HG02763 (cell line): ENCODE measurements at regions not wholly inside any gene's neighbourhood (a gene's known extent, or its start where the extent isn't known, plus 50 kb on each side); places are given as distances from the start of the nearest gene placed in this dataset.
"Not testable (repeated sequence)": the region's sequence is repeated elsewhere in the genome, so short reads cannot be mapped to it uniquely, and the experiment has no call there.

ENCODE experiments used
- ATAC-seq: cut with Tn5 transposase; IDR thresholded peaks from one replicate; pipeline ENCODE4 v1.9.1; 2021; ENCODE audit warnings: mild to moderate bottlenecking, moderate library complexity; ENCODE audit not compliant: unreplicated experiment

DNA sequence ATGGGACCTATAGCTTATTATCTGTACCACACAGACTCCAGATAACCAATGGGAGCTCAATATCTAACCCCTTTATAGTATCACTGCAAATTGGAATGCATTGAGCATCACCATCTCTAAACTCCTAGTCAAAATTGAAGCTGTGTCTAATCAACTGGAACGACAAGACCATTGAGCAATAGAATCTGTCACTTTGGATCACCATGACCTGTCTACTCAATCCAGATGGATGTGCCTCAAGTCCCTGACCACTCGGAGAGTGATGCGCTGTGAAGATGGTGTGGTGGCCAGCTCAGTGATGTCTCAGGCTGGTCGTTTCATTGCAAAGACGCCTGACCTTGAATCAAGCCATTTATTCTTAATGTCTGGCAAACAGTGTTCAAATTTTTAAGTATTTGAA lies 160.5 kb downstream of the SEMA6D start:
- ATAC-seq: no peak

- no peak for ATAC-seq
These were observed 168.6 kb downstream of the SEMA6D start for GRCh38 chr15:47885920-47886319.

DNA sequence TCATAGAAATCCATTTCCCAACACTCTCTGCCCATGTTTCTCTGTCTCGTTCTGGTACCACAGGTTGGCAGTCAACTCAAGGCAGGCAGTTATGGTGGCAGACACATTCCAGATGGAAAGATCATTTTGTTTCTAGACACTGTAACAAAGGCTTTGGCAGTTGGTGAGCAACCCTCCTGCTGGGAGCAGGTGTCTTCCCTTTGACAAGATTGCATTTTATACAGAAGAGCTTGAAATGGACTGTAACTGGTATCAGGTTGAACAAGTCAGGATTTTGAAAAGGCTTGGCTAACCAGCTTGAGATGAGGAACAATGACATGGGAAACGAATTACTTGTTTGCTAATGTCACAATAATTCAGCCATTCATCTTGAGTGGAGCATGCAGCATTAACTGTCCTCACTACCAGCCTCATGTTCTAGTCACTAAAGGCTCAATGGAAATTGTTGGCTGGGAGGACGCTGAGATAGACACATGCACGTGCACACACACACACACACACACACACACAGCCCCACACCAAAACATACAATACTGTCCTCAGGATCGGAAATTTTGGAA lies 170.0 kb downstream of the SEMA6D start:
- ATAC-seq: no peak

GRCh38 chr15:47888385-47889100 lies 171.2 kb downstream of the SEMA6D start:
- ATAC-seq: no peak

DNA sequence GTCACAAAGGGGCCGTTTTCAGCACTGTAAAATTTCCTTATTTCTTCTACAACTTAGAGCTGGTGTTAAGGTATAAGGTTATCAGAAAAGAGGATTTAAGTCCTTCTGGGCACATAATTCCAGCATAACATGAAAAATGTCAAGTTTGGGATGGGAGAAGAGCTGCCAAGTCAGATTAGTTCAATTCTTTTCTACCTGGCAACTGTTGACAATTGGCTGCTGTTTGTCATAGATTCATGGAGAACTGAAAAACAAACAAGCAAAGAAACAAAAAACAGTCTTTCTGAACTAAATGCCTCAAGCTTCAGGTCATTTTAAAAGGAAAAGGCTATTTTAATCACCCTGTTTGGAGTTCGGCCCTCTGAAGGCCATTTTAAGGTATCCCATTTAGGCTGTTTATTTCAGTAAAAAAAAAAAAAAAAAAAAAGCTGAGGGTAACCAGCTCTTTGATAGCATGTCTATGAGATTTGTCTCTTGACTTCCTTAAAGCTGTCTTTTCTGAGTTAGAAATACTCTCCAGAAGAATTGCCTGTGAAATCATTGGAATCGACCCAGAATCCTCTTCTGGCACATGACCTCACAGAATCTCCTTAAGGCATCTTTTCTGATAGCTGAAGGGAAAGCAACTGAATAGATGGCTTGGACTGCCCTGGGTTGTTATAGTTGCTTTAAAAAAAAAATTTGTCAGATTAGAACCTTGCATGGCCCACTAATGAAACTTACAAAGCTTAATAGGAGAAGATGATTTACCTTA lies 173.3 kb downstream of the SEMA6D start:
- no peak for ATAC-seq

DNA sequence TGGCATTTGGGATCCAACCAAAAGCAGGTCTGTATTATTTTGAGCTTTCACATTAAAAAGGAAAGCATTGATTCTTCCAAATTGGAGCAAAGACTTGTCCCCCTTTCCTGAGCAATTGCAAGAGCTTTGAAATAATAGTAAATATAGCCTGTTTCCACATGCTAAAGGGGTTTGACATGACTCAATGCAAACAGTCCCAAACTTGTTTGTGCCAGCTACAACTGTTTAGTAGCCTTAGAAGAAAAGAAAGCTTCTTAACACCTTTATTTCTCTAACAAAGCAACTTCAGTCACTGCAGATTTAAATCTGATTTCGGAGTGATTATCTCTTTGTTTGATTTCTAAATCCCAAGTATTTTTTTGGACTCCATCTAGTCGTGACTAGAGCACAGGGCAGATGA lies 180.2 kb downstream of the SEMA6D start:
- no peak for ATAC-seq

DNA sequence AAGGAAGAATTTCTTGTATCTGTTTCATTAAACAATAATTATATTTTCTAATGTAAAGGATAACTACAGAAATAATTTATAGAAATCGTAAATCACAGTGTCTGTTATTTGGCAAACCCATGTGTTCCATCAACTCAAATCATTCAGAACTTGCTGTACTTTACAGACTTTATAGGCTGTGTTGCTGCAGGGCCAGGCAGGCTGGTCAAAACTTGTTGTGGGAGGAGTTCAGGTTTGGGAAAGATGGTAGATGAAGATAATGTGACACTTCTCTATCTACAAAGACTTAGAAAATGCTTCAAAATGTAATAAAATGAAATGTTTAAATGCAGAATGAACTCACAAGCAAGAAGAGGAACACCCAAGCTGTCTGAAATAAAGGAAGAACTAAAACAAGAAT lies 183.4 kb downstream of the SEMA6D start:
- no peak for ATAC-seq

DNA sequence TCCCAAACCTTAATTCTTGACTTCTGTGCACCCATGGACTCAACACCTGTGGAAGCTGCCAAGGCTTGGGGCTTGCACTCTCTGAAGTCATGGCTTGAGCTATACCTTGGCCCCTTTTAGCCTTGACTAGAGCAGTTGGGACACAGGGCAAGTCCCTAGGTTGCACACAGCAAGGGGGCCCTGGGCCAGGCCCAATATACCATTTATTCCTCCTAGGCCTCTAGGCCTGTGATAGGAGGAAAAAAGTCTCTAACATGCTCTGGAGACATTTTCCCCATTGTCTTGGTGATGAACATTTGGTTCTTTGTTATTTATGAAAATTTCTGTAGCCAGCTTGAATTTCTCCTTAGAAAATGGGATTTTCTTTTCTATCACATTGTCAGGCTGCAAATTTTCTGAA lies 186.1 kb downstream of the SEMA6D start:
- ATAC-seq: no peak

DNA sequence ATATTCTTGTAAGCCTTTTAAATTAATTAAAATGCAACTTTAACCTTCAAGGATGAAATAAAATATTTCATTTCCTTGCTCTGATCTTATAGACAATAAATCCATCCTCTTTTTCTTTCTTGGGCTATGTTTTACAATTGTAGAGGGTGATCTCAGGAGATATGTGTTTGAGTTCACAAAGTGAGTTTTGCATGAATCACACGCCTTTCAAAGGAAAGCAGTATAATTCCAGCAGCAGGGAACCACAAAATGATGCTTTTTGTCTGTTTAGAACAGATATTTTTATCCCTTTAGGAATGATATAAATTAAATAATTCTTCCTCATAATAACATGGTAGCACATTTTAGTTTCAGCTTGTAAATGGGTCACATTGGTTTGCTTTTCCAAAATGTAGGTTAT lies 191.2 kb downstream of the SEMA6D start:
- ATAC-seq: no peak

DNA sequence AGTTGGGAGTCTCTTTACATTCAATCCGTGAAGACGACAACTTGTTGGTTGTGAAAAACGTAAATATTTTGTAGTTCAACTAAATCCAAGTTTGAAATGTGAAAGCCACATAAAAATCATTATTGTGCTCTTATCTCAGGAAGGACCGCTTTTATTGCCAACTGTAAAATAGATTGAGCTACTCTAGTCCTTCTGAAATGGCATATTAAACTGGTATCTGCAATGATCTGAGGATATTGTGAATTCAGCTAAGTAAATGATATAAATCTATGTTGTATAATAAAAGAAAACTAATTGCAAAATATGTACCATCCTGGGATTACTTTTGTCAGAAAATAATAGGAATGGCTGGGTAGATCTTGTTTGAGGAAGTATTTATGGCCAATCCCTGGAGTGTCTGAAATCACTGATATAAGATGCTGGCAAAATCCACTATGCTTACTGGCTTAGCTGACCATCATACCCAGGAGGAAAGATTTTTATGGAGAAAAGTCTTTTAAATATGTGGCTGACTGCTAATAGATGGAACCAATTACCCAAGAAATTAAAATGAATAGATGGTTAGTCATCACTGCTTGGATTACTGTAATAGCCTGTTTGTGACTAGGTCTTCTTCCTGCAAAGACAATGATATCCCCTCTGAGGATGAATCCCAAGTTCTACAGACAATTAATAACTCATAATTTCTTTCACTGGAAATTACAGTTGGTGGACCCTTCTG lies 191.8 kb downstream of the SEMA6D start:
- ATAC-seq: no peak

- not testable (repeated sequence) for ATAC-seq
These were observed 195.6 kb downstream of the SEMA6D start for GRCh38 chr15:47912910-47913309.

DNA sequence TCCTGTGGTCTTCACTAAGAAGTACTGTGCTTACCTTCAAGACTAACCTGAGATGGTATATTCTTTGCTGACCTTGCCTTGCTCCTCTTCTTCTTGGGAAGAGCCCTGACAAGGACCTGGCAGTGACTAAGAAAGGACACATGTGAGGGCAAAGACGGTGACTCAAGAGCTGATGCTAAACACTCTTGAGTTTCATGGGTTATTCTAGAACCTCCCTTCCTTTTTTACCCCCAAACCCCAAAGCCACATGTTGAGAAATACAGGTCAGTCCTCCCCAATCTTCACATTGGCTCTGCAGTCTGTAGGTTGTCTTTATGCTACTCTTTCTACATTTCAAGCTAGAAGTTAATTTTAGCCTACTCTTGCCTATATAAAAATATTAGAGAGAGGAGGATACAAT lies 200.6 kb downstream of the SEMA6D start:
- ATAC-seq: no peak

- ATAC-seq: no peak
These were observed 201.6 kb downstream of the SEMA6D start for GRCh38 chr15:47918877-47919276.

- ATAC-seq: no peak
These were observed 196.4 kb upstream of the SLC24A5 start for GRCh38 chr15:47924381-47924780.

DNA sequence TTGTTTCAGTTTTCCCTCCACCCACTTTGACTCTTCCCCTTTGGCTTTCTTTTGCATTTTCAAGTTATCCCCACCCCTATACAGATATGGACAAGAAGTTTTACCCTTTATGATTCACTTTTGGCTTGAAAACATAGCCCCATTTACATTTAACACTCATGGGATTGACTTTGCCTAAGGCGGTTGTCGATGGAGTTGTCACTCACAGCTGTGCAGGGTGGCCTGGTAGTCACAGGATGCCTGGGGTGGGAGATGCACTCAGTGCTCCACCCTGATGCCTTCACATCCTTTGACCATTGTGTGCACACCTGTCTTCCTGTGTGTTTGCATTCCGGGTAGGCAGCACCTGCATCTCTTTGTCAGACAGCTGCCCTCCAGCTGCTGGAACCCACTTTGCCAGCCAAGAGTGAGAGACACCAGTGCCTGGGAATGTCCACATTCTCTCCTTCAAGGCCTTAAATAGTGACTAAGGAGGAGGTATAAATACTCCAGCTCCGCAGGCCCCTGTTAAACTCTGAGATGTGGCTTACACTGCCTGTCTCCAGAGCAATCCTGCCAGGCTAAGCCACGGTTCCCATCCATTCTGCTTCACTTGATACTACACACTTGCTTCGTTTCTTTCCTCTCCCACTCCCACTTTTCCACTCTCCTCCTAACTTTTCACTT lies 191.5 kb upstream of the SLC24A5 start:
- no peak for ATAC-seq

DNA sequence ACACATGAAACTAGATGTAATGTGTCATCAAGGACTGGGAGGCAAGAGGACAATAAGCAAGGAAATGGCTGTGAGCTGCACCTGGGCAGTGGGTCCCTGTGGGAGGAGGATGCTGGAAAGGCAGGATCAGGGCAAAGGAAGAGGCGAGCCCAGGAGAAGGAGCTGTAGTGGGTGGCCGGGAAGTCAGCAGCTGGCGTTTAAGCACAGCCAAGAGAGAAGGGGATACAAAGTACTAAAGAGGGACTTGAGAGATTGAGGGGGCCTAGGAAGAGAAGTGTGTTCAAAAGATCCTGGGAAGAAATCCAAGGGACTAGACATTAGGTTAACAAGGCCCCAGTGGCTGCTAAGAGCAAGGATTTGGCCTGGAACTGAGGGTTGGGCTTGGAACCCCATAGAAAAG lies 188.5 kb upstream of the SLC24A5 start:
- no peak for ATAC-seq

DNA sequence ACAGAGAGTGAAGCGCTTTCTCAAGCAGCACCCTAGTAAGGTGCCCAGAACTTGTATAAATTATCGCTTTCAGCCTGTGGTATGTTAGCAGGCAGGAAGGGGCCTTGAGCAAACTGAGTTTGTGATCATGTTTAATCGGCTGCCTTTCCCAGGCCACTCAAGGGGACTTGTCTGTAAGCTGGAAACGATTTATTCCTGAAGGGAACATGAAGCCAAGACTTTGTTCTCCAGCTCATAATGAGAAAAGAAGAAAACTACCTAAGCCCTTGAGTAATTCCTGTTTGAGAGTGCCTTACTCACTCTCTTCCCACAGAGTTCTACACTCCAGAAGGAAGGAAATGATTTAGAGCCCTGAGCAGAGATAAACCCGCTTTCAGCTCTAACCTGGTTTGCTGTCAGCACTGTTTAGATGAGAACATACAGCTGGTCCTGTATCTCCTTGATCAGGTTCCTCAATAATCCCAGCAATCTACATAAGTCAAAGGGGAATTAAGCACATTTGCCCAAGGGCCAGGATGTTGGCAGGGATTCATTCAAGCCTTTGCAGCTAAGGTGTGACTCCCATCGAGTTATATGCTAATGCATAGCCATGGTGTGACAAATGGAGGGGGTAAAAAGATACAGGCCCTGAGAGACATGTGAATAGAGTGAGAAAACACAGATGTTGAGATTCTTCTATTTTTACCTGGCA lies 187.7 kb upstream of the SLC24A5 start:
- ATAC-seq: no peak

DNA sequence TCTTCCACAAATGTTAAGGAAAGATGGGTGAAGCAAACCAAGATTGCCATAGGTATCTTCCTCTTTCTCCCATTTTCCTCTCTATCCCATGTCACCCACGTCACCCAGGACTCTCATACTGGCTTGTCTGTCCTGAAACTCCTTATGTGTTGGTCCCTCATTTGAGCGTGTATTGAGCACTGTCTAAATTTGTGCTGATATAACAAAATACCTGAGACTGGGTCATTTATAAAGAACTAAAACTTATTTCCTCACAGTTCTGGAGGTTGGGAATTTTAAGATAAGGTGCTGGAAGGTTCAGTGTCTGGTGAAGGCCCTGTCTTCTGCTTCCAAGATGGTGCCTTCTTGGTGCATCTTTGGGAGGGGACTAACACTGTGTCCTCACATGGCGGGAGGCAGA lies 186.9 kb upstream of the SLC24A5 start:
- no peak for ATAC-seq

DNA sequence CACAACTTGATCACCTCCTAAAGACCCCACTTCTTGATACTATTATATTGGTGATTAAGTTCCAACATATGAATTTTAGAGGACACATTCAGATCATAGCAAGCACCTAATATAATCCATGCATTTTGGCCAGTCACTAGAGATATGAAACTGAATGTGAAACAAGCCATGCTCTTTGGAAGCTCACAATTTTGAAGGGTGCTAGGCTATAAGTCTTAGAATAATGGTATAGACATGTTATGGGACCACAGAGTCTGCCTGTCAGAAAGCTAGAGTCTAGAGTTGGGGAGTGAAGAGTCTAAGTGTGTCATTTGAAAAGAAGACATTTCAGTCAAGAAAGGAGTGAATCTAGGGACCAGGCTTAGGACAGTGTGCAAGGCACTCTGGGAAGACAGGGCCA lies 186.4 kb upstream of the SLC24A5 start:
- no peak for ATAC-seq

GRCh38 chr15:47937834-47938233 lies 183.0 kb upstream of the SLC24A5 start:
- ATAC-seq: no peak
